GM18867 (cell line): ENCODE measurements at regions not wholly inside any gene's neighbourhood (a gene's known extent, or its start where the extent isn't known, plus 50 kb on each side); places are given as distances from the start of the nearest gene placed in this dataset.

ENCODE experiments used
- ATAC-seq: cut with Tn5 transposase; IDR thresholded peaks from one replicate; pipeline ENCODE4 v1.9.1; 2021; ENCODE audit warnings: mild to moderate bottlenecking, moderate library complexity; ENCODE audit not compliant: unreplicated experiment

DNA sequence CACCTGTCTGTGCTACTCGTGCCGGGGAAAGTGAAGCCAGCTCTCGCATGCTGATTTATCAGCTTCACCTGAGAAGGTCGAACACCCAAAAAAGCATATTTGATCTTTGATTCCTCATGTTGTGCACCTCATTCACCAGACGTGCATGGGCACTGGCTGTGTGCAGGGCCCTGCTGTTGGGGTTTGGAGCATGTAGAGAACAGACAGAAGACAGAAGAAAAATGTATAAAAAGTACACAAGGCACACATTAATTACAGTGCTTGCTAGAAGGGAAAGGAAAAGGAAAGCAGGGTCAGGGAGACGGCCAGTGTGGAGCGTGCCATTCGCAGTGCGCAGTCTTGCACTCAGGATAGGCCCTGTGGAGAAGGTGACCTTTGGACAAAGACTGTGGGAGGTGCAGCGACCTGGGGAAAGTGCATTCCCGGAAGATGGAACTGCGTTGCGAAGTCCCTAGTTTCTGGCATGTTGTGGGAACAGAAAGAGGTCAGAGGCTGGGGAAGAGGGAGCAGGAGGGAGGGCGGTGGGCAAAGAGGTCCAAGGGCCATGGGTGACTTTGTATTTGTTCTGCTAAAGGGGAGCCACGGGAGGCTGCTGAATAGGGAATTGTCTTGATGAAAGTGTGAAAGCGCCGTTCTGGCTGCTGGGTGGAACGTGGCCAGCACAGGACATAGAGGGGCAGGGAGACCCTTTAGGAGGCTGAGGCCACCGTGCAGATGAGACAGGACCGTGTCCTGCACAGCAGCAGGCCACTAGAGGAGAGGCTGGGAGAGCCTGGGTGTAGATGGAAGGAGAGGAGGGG lies 232.8 kb downstream of the GLRX3 start:
- no peak for ATAC-seq

DNA sequence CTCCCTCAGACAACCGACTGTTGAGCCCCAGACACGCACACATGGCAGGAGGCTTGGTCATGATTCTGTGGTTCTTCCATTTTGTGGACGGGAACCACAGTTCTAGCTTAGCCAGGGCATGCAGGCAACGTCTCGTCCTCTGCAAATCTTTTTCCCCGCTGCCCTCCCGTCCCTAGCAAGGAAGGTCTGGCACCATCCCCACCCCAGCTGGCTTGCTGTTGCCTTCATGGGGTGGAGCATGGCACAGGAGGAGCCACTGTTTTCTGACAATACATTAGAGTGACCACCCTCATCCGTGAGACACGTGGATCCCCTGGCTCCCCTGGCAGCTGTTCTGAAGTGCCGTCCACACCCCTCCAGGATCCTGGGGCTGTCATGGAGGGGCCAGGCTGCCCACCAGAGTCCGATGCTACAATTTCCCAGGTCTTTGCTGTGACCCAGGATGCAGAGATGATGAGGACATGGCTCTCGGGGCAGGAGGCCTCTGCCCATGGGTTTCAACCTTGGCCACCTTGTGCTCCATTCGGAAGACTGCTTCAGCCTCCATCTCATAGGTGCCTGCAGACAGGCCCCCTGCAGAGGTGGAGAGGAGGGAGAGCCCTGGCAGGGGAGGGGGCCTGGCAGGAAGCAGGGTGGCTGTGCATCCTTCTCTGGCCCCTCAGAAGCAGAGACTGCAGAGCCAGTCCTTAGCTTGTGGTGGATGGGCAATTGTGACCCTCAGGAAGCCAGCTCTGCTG lies 233.6 kb downstream of the GLRX3 start:
- ATAC-seq = no peak

DNA sequence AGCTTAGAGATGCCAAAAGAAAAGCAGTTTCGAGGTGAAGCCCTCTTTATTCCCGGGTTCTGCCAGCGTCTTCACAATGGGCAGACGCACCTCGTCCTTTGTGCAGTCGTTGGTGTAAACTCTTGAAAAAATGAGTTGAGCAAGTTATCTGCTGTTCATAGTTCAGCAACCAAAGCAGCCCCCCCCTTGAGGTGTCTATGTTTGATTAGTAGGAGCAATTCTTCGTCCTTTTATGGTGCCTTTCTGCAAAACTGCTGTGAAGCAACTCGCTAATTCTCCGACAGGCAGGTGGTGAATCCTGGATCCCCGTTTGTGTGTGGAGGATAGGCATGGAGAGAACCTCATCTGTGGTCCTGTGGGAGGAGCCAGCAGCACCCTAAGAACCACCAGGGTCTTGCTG lies 234.5 kb downstream of the GLRX3 start:
- no peak for ATAC-seq

DNA sequence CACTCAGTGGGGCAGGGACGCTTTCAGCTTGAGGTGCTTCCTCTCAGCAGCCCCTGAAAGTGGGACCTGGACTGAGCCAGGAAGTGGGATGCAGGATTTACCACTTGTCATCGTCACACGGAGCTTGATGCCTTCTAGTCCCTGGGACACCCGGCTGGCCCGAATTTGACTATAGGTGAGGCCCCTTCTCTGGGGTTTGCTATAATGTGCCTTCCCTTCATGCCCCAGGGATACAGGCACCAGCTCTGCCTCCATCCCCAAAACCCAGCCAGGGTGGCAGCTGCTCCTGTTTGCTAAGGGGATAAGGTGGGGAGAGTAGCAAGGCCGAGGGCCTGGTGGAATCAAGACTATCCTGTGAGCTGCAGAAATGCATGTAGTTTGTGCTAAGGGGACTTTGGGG lies 235.0 kb downstream of the GLRX3 start:
- no peak for ATAC-seq

DNA sequence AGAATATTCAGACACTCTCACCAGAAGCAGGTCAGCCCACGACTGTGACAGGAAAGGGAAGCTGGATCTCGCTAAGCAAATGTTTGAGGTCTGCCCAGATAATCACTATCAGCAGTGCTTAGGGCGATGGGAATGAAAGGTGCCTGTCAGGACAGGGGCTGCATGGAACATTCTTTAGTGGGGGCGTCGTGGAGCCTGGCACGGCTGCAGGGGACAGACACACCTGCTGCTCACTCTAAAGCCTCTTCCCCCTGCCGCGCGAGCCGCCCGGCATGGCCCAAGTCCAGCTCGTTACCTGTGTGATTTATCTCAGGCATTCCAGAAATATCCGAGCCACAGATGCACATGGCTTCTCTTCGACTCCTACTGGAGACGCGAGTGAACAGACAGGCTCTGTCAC lies 235.5 kb downstream of the GLRX3 start:
- no peak for ATAC-seq

DNA sequence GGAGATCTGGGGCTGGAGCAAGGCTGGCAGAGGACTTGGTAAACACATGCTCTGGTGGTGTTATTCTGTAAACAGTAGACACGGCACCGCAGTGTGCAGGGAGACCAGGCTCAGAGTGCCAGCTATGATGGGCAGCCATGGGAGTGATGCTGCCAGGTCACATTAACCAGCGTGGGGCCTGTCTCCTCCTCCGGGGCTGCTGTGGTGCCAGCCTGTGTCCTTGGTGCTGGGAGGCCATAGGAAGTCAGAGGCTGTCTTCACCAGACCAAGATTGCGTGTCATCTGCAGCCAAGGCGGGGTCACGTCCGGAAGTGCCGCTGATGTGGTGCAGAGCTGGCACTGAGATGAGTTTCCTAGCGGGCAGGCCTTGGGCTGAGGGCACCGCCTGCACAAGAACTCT lies 236.0 kb downstream of the GLRX3 start:
- no peak for ATAC-seq

DNA sequence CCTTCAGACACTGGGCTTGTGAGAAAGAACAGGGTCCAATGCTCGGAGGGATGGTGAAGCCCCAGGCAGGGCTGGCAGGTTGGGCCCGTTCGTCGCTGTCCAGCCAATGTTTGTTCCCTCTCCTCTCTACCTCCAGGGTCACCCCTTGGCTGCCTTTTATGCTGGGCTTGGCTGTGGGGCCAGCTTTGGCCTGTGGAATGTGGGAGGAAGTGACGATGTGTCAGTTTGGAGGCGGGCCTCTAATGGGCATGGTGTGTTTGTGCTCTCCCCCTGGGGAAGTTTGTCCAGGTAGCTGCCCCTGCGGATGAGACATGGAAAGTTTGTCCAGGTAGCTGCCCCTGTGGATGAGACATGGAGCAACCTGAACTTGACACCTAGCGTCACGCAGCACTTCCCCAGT lies 236.7 kb downstream of the GLRX3 start:
- no peak for ATAC-seq

DNA sequence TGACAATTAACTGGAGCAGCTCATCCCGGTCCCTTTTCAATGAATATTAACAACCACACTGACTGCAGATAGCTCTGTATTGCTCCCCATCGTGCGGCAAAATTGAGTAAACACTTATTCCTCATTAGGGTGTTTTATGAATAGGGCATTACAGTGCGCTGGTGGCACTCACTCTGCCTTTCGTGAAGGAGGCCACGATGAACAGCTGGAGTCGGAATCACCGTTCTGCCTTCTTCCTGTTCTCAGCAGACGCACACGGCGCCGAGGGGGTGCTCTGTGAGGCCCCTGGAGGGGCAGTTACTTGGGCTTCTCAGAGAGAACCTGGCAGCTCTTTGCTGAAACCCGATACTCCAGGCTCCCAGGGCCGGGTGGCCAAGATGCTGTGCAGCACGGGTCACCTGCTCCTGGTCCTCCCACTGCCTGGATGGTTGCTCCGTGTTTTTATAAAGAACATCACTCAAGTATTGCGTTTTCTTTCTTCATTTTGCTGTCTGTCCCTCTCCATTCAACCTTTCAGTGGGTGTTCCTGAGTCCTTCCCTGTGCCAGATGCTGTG lies 241.9 kb downstream of the GLRX3 start:
- ATAC-seq = no peak

DNA sequence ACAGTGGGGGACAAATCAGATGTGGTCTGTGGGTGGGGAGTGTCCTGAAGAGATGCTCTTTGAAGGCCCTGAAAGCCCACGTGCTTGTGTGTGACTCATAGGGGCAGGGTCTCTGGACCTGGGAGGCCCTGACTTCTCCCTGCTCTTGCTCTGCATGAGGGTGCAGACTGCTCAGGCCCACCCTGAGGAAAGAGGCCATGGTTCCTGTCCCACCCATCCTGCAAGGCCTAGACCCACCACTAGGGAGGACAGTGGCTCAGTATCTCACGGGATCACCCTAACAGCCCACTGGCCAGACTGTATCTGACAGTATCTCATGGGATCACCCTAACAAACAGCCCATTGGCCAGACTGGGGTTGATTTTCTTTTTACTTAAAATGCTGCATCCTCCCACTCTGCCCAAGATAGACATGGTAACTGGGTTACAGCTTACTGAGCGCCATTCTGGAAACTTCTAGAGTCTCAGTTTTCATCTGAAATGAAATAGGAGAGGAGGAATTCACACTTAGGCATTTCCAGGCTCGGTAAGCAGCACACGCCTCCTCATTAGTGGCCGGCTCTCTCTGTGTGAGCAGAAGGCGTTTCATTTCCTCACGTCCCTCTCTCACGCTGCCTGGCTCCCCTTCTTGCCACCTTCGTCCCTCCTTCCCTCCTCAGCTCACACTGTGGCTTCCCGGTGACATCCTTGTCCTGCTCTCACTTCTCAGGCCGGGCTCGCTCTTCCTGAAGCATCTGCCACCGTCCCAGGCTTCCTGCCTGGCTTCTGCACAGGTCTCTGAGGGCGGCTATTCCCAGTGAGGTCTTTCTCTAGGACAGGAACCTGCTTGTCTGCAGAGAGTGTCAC lies 242.6 kb downstream of the GLRX3 start:
- ATAC-seq = no peak

DNA sequence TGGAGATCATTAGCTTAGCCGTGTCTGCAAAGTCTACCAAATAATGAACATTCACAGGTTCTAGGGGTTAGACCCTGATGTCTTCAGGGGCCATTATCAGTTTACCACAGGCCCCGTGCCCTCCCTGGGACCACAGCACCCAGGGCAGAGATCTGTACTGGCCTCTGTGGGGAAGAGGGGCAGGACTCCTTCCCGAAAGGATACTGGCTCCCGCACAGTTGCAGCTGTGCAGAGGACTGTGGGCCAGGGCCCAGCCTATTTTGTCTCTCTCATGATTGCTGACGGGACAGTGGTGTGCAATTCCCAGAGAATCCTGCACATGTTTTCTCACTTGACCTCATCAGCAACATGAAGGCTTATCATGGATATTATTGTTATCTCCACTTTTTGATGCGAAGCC lies 243.9 kb downstream of the GLRX3 start:
- ATAC-seq = no peak

DNA sequence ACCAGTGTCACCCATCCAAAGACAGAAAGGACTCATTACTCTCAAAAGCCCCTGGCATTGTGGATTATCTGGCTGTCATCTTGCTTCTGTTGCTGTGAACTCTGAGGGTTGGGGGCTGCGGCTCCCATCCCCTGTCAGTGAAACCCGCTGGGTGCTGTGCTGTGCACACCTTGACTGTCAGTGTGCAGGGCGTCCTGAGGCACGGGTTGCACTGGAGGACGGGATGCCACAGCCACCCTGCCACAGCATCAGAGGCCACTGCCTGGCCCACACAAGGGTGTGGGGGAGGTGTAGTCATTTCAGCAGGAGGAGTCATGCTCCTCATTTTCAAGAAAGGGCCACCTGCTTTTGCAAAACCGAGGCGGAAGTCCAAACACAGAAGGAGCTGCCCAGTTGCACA lies 245.8 kb downstream of the GLRX3 start:
- no peak for ATAC-seq

DNA sequence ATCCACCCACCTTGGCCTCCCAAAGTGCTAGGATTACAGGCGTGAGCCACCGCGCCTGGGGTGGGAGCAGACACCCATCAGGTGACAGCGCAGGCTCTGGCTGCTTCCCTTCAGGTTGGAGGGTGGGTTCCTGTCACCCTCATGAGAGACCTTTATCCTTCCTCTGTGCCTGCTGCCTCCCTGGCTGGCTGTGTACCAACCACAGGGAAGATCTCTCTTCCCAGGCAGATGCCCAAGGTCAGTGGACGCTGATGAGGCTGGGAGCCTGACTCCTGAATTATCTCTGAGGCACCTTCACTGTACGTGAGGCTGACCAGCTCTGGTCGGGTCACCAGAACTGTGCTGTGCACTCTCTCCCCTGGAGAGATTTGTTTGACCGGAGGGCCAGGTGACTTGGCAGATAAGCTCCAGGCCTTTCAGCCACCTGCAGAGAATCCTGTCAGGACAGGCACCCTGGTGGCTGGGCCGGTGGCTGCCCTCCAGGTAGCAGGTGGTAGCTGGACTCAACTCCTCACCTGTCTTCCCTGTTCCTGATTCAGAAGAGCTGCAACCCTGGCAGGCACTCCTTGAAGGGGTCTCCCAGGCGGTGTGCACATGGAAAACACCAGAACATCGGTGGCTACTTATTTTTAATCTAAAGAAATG lies 251.9 kb downstream of the GLRX3 start:
- ATAC-seq = no peak

DNA sequence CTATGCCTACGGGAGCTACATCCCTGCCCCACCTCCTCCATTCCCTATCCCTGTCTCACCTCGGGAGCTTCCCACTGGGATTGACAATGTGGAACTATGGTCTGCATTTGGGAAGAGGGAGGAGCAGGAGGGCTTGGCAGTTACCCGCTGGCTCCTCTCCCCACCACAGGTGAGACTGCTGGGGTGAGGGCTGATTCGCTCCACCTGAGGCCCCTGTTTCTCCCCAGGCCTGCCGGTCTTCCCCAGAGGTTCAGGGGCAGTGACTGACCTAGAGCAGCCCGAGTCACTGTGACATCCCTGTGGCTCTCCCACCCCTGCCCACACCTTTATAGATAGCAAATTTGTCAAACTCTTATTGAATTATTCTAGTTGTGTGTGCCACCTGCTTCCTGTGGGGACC lies 252.6 kb downstream of the GLRX3 start:
- no peak for ATAC-seq

DNA sequence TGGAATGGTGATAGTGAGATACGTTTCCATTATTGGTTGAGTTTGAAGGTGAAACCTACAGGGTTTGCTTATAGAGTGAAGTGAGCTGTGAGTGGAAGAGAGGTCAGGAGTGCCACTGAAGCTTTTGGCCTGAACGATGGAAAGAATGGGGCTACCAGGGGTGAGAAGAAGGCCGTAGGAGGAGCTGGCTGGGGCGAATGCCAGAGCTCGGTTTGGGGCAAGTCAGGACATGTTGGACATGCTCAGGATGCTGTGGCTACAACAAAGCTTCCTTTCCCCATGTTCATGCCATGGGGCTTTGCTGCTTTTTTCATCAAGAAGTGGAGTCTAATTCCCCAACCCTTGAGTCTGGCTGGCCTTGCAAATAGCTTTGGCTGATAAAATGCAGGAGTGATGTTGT lies 253.7 kb downstream of the GLRX3 start:
- ATAC-seq = no peak

DNA sequence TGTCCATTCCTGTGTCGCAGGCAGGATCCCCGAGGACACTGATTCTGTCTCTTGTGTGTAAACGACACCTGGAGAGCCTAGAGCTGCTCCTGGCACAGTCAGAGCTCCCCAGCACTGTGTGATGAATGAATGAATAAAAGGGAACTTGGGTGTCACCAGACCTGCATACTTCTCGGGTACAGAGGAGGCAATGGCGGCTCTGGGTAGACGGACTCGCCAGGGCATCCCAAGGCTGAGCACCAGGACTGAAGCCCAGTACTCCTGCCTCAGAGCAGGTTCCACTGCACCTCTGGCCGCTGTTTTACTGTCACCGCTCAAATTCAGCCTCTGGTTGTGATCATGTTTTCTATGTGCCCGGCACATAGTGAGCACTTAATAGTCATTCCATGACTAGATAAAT lies 255.8 kb downstream of the GLRX3 start:
- no peak for ATAC-seq

DNA sequence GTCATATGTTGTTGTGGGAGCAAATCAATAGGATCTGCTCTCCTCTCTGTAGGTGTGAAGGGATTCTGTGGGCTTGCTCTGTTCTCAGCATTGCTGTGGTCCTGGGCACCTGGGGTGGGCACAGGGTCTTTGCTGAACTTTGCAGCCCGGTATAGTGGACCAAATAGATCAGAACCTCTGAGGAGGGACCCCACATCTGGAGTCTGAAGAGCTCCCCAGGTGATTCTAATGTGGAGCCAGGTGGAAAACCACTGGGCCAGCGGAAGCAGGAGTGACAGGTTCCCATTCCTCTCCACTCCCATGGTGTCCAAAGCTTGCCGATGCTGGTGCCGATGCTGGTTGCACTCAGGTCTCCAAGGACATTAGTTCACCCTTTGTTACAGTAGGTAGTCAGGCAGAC lies 257.2 kb downstream of the GLRX3 start:
- no peak for ATAC-seq

DNA sequence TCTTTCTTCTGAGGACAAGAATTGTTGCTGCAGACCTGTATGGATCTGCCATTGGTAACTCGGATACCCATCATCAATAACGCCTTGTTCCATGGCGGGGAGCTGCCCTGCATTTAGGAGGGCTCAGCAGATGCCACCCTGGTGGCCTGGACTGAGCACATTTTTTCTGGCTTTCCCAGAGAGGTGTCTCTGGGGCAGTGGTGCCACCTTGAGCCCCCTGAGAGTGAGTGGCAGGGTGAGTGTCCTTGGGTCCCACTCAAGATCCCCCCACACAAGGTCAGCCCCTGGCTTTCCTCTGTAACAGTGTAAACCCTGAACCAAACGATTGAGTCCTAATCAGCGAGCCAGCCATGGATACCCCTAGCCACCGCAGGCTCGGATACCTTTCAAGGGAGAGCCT lies 258.6 kb downstream of the GLRX3 start:
- no peak for ATAC-seq

DNA sequence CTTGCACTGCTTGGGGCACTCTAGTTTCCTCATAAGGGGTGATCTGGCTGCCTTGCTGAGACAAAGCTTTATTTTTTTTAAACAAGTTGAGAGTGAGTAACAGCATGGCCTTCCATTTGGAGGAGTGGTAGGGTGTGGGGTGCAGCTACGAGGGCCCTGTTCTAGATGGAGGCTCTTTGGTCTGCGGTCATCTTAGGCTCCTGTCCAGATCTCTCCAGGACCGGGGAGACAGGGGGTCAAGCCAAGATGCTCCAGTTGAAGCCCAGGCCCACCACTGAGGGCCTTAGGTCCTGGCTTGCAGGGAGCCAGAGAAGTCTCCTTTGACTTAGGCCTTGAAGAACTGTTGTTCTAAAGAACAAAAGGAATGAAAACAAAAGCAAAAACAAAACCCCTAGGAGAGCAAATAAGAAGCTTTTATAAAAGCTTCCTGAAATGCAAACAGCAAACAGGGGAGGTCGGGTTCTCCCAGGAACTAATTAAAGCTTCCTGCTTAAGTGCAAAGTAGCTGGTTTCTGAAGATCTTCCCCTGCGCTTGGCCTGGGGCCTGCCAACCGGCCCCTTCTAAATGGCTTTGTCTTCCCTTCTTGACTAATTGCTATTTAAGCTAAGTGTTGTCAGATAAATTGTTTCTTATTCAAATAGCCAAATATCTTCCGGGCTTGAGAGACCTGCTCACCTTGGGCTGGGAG lies 259.2 kb downstream of the GLRX3 start:
- no peak for ATAC-seq

DNA sequence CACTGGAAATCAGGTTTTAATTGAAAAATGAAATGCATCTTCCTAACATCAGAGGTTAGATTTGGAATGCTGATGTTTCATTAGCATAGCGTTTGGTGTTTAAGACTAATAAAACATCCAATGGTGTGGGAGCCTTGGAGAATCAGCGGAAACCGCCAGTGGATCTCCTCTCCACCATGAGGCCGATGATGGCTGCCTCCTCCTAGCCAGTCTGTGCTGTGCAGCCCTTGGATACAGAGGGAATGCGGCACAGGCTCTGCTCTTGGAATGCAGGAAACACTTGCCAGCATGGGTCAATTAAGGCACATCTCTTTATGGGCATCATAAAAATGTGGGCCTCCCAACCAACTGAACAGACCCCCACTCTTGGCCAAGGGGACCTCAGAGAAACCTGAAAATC lies 259.9 kb downstream of the GLRX3 start:
- ATAC-seq = no peak
